ENCODE measurements at regions not wholly inside any gene's neighbourhood (a gene's known extent, or its start where the extent isn't known, plus 50 kb on each side); places are given as distances from the start of the nearest gene placed in this dataset.
"Not testable (repeated sequence)": the region's sequence is repeated elsewhere in the genome, so short reads cannot be mapped to it uniquely, and the experiment has no call there.

- no peak for DNase-seq
Observed at GRCh38 chr9:96156171-96156974, 145.6 kb downstream of the HSD17B3 start.

GRCh38 chr9:96154081-96154480 lies 147.9 kb downstream of the HSD17B3 start:
- DNase-seq = no peak

- no peak for DNase-seq
Observed at GRCh38 chr9:96152550-96152949, 149.4 kb downstream of the HSD17B3 start.

- no peak for DNase-seq
Observed at GRCh38 chr9:96150324-96151227, 151.4 kb downstream of the HSD17B3 start.

GRCh38 chr9:96149533-96150280 lies 152.3 kb downstream of the HSD17B3 start:
- DNase-seq = no peak

- no peak for DNase-seq
Observed at GRCh38 chr9:96148634-96149532, 153.1 kb downstream of the HSD17B3 start.

GRCh38 chr9:96147029-96147428 lies 154.9 kb downstream of the HSD17B3 start:
- DNase-seq = not testable (repeated sequence)

GRCh38 chr9:96141666-96142065 lies 160.3 kb downstream of the HSD17B3 start:
- DNase-seq = no peak

- no peak for DNase-seq
Observed at GRCh38 chr9:96141128-96141474, 160.9 kb downstream of the HSD17B3 start.

- peak; percentile 50 for DNase-seq
Observed at GRCh38 chr9:96140296-96141127, 161.5 kb downstream of the HSD17B3 start.

- DNase-seq = peak; percentile 71
Observed at GRCh38 chr9:96139592-96140295, 162.2 kb downstream of the HSD17B3 start.

GRCh38 chr9:96138616-96139015 lies 163.4 kb downstream of the HSD17B3 start:
- no peak for DNase-seq

- no peak for DNase-seq
Observed at GRCh38 chr9:96137671-96138429, 164.1 kb downstream of the HSD17B3 start.

GRCh38 chr9:96136992-96137670 lies 164.8 kb downstream of the HSD17B3 start:
- DNase-seq = peak; percentile 61

- no peak for DNase-seq
Observed at GRCh38 chr9:96135753-96136290, 166.2 kb downstream of the HSD17B3 start.

GRCh38 chr9:96135076-96135752 lies 166.8 kb downstream of the HSD17B3 start:
- no peak for DNase-seq

GRCh38 chr9:96133321-96134021 lies 168.5 kb downstream of the HSD17B3 start:
- DNase-seq = no peak

GRCh38 chr9:96131825-96132224 lies 170.2 kb downstream of the HSD17B3 start:
- no peak for DNase-seq
